Esophagus muscularis mucosa (tissue), 4 donors: ENCODE measurements at regions not wholly inside any gene's neighbourhood (a gene's known extent, or its start where the extent isn't known, plus 50 kb on each side); places are given as distances from the start of the nearest gene placed in this dataset.
"Not testable (repeated sequence)": the region's sequence is repeated elsewhere in the genome, so short reads cannot be mapped to it uniquely, and the experiment has no call there.

Experiments
- DNase-seq: peaks from one replicate; pipeline ENCODE4 v3.0.0-alpha.2; 2017; ENCODE audit errors: extremely low spot score
- H3K27ac ChIP-seq, 4 donors: fragments of 200-600 bp; sonication (generic); replicated peaks in 1 of 4; 1 replicate in 3 of 4; 2 replicates in 1 of 4; pipeline ENCODE4 v1.5.1; 2016 to 2019; ENCODE audit warnings: mild to moderate bottlenecking in 1 of 4
- H3K27me3 ChIP-seq, 4 donors: fragments of 200-600 bp; sonication (generic); one replicate each; pipeline versions ENCODE4 v1.5.1 to v1.6.0; 2016 to 2019
- H3K36me3 ChIP-seq, 4 donors: fragments of 200-600 bp; sonication (generic); one replicate each; pipeline ENCODE4 v1.5.1; 2016 to 2019
- H3K4me1 ChIP-seq, 4 donors: fragments of 200-600 bp; sonication (generic); one replicate each; pipeline ENCODE4 v1.5.1; 2016 to 2019
- H3K4me3 ChIP-seq, 4 donors: fragments of 200-600 bp; sonication (generic); 1 replicate in 2 of 4; 2 replicates in 2 of 4; pipeline ENCODE4 v1.5.1; 2016 to 2019; ENCODE audit warnings: mild to moderate bottlenecking in 4 of 4, moderate library complexity in 1 of 4
- H3K9me3 ChIP-seq, 4 donors: fragments of 200-600 bp; sonication (generic); 1 replicate in 3 of 4; 2 replicates in 1 of 4; pipeline ENCODE4 v1.5.1; 2016 to 2019
- EP300 ChIP-seq: sonication (generic); formaldehyde crosslinking; IDR thresholded peaks from one replicate; pipeline ENCODE4 v1.6.1; 2017; ENCODE audit warnings: antibody characterized with exemption
- POLR2A ChIP-seq: fragments of 450-650 bp; IDR thresholded peaks from one replicate; pipeline ENCODE4 v1.6.1; 2017; ENCODE audit warnings: antibody characterized with exemption, moderate library complexity, mild to moderate bottlenecking, low read depth
- POLR2AphosphoS5 ChIP-seq, 2 donors: sonication (generic); formaldehyde crosslinking; IDR thresholded peaks; one replicate each; pipeline ENCODE4 v1.6.1; 2017; ENCODE audit warnings: antibody characterized with exemption in 2 of 2
- WGBS: methylation state at CpG from one replicate; pipeline ENCODE4 v1.1.5; 2018; 5-methylcytosine and 5-hydroxymethylcytosine counted together
- intact Hi-C: fragments of 100-400 bp; cut with DNase I; formaldehyde crosslinking; loops from one replicate; pipeline ENCODE4 v1.15.1; 2023
- TF ChIP-seq, protein P1 (sequence below), 3 experiments: fragments of 200-600 bp in 2 of 3; fragments of 450-650 bp in 1 of 3; sonication (generic) in 2 of 3; IDR thresholded peaks; one replicate each; pipeline ENCODE4 v1.5.1; 2017 to 2019; ENCODE audit warnings: antibody characterized with exemption in 3 of 3, mild to moderate bottlenecking in 2 of 3, moderate library complexity in 1 of 3

DNA sequence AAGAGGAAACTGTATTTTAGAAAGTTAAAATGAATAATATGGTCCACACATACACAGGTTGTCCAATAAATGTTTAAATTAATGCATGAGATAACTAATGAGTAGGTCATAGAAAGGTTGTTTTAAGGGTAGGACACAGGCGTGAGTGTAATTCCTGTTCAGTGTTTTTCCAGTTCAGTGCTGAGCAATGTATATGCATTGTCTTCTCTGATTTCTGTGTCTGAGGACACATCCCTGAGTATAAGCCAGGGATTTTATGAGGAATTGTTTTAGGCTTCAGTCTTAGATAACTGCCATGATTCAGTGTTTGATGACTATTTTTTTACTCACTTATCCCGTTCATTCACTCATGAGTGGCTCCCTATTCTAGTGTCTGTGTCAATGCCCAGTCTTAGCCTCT lies 298.5 kb upstream of the TBX18 start:
- TF ChIP-seq POLR2A (no peak), EP300 (no peak), POLR2AphosphoS5 (IDR thresholded peaks at IDR 0.05) (no peak)
- TF ChIP-seq, protein P1, sequence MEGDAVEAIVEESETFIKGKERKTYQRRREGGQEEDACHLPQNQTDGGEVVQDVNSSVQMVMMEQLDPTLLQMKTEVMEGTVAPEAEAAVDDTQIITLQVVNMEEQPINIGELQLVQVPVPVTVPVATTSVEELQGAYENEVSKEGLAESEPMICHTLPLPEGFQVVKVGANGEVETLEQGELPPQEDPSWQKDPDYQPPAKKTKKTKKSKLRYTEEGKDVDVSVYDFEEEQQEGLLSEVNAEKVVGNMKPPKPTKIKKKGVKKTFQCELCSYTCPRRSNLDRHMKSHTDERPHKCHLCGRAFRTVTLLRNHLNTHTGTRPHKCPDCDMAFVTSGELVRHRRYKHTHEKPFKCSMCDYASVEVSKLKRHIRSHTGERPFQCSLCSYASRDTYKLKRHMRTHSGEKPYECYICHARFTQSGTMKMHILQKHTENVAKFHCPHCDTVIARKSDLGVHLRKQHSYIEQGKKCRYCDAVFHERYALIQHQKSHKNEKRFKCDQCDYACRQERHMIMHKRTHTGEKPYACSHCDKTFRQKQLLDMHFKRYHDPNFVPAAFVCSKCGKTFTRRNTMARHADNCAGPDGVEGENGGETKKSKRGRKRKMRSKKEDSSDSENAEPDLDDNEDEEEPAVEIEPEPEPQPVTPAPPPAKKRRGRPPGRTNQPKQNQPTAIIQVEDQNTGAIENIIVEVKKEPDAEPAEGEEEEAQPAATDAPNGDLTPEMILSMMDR (IDR thresholded peaks at IDR 0.05), result no peak
- H3K27ac ChIP-seq, result no peak overlapping the region
- intact Hi-C loops, result no loop called here
- H3K4me1 ChIP-seq, result no peaks in the 10 kb centered on the region
- H3K27me3 ChIP-seq, result no peaks in the 10 kb centered on the region
- DNase-seq, result no peak
- no peaks in the 10 kb centered on the region for H3K9me3 ChIP-seq
- H3K4me3 ChIP-seq, result no peak overlapping the region
- 86% methylated on average over 2 of the region's 2 CpGs for WGBS
- no peaks in the 10 kb centered on the region for H3K36me3 ChIP-seq

DNA sequence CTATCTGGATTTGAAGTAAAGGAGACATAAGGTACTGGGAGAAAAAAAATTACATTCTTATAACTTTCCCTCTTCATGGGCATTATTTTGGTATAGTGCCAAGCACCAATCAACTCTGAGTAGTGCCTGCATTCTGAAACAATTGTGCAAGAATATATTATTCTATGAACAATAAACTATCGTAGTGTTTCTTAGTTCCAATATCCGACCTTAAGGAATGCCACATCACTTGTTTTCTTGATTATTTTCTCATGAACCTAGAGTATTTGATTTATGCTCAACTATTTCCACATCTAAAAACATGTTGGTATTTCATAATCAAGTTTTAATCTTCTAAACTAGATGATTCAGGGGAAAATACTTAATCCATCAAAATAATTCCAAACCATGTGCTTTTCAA lies 294.4 kb upstream of the TBX18 start:
- no peaks in the 10 kb centered on the region for H3K36me3 ChIP-seq
- H3K27me3 ChIP-seq, result no peaks in the 10 kb centered on the region
- TF ChIP-seq EP300 (no peak), POLR2A (no peak), POLR2AphosphoS5 (IDR thresholded peaks at IDR 0.05) (no peak)
- TF ChIP-seq, protein P1 (IDR thresholded peaks at IDR 0.05), result no peak
- H3K27ac ChIP-seq, result no peak overlapping the region
- H3K4me1 ChIP-seq, result no peaks in the 10 kb centered on the region
- H3K4me3 ChIP-seq, result no peak overlapping the region
- intact Hi-C loops, result no loop called here
- DNase-seq, result no peak
- 58% methylated on average over 2 of the region's 2 CpGs for WGBS
- H3K9me3 ChIP-seq, result no peaks in the 10 kb centered on the region

DNA sequence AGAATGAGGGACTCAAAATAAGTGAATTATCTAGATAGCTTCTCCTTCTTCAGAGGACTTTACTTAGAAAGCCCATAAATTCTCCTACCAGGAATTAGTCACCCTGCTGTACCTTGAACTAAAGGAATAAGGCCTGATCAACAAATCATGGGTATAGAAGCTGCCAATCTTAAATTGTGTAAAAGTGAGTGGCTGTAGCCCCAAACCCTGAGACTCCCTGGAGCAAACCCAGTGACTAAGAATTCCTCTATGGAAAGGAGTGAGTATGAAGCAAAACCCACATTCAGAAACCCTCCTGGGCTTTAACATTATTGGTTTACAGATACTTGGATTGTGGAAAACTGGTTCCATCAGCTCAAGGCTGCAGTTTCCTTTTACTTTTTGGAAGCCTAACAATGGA lies 285.8 kb upstream of the TBX18 start:
- Histone ChIP-seq H3K4me1 (no peaks in the 10 kb centered on the region), H3K9me3 (no peaks in the 10 kb centered on the region), H3K36me3 (no peaks in the 10 kb centered on the region), H3K4me3 (no peak overlapping the region), H3K27ac (no peak overlapping the region), H3K27me3 (no peaks in the 10 kb centered on the region)
- TF ChIP-seq POLR2A, result no peak
- TF ChIP-seq, protein P1 (IDR thresholded peaks at IDR 0.05), result no peak
- no peak for TF ChIP-seq EP300
- no peak for TF ChIP-seq POLR2AphosphoS5 (IDR thresholded peaks at IDR 0.05)
- no peak for DNase-seq
- intact Hi-C loops, result no loop called here

- TF ChIP-seq, protein P1 (IDR thresholded peaks at IDR 0.05), result no peak
- TF ChIP-seq POLR2AphosphoS5 (IDR thresholded peaks at IDR 0.05), result no peak
- TF ChIP-seq EP300, result no peak
- no peak for TF ChIP-seq POLR2A
- H3K27ac ChIP-seq, result no peak overlapping the region
- DNase-seq, result no peak
- H3K27me3 ChIP-seq, result no peaks in the 10 kb centered on the region
- 88% methylated on average over 2 of the region's 2 CpGs for WGBS
- no peaks in the 10 kb centered on the region for H3K9me3 ChIP-seq
- H3K36me3 ChIP-seq, result no peaks in the 10 kb centered on the region
- H3K4me3 ChIP-seq, result no peak overlapping the region
- H3K4me1 ChIP-seq, result no peaks in the 10 kb centered on the region
- intact Hi-C loops, result no loop called here
These were observed 284.9 kb upstream of the TBX18 start for GRCh38 chr6:85049282-85049681.

- intact Hi-C loops, result no loop called here
- H3K9me3 ChIP-seq, result no peaks in the 10 kb centered on the region
- 61% methylated on average over 2 of the region's 2 CpGs for WGBS
- DNase-seq, result no peak
- no peak overlapping the region for H3K4me3 ChIP-seq
- TF ChIP-seq, protein P1 (IDR thresholded peaks at IDR 0.05), result no peak
- no peak for TF ChIP-seq EP300
- TF ChIP-seq POLR2AphosphoS5 (IDR thresholded peaks at IDR 0.05), result no peak
- no peak for TF ChIP-seq POLR2A
- no peaks in the 10 kb centered on the region for H3K4me1 ChIP-seq
- H3K36me3 ChIP-seq, result no peaks in the 10 kb centered on the region
- H3K27me3 ChIP-seq, result no peaks in the 10 kb centered on the region
- H3K27ac ChIP-seq, result no peak overlapping the region
These were observed 283.4 kb upstream of the TBX18 start for GRCh38 chr6:85047818-85048217.

GRCh38 chr6:85045767-85046166 lies 281.4 kb upstream of the TBX18 start:
- H3K27me3 ChIP-seq, H3K4me3 ChIP-seq, H3K27ac ChIP-seq, DNase-seq, intact Hi-C loops, H3K36me3 ChIP-seq, H3K4me1 ChIP-seq, H3K9me3 ChIP-seq: not testable (repeated sequence)
- 85% methylated on average over 1 of the region's 1 CpG for WGBS
